ENCODE measurements at regions not wholly inside any gene's neighbourhood (a gene's known extent, or its start where the extent isn't known, plus 50 kb on each side); places are given as distances from the start of the nearest gene placed in this dataset.

- TF ChIP-seq CTCF (IDR thresholded peaks at IDR 0.05) = no peak
- TF ChIP-seq POLR2A (IDR thresholded peaks at IDR 0.05) = no peak
Measured at GRCh38 chr4:167826281-167826680, 266.1 kb upstream of the ANXA10 start.
